Smooth muscle cell (in vitro differentiated cells): ENCODE measurements at regions not wholly inside any gene's neighbourhood (a gene's known extent, or its start where the extent isn't known, plus 50 kb on each side); places are given as distances from the start of the nearest gene placed in this dataset.
"Not testable (repeated sequence)": the region's sequence is repeated elsewhere in the genome, so short reads cannot be mapped to it uniquely, and the experiment has no call there.

Experiments used
- DNase-seq: peaks from one replicate; lab custom pipeline; 2025; ENCODE audit not compliant: unreplicated experiment; lab: John Stamatoyannopoulos, UW
- H2AFZ ChIP-seq: fragments of 200-600 bp; sonication (generic); 2 replicates; pipeline ENCODE4 v1.6.0; 2016; ENCODE audit warnings: antibody characterized with exemption, low read depth, mild to moderate bottlenecking
- H3F3A ChIP-seq: fragments of 200-600 bp; sonication (generic); 2 replicates; pipeline ENCODE4 v1.6.0; 2017; ENCODE audit warnings: antibody characterized with exemption, low read depth
- H3K27ac ChIP-seq: fragments of 200-600 bp; sonication (generic); 2 replicates; pipeline ENCODE4 v1.5.1; 2016; ENCODE audit warnings: low read depth, mild to moderate bottlenecking
- H3K27me3 ChIP-seq: fragments of 200-600 bp; sonication (generic); 2 replicates; pipeline ENCODE4 v1.6.1; 2016; ENCODE audit warnings: low read depth, mild to moderate bottlenecking
- H3K36me3 ChIP-seq: fragments of 200-600 bp; sonication (generic); 2 replicates; pipeline ENCODE4 v1.5.1; 2016; ENCODE audit warnings: low read depth
- H3K4me1 ChIP-seq: fragments of 200-600 bp; sonication (generic); 2 replicates; pipeline ENCODE4 v1.5.1; 2016; ENCODE audit warnings: low read depth
- H3K4me2 ChIP-seq: fragments of 200-600 bp; sonication (generic); 2 replicates; pipeline ENCODE4 v1.6.0; 2016; ENCODE audit warnings: mild to moderate bottlenecking
- H3K4me3 ChIP-seq: fragments of 200-600 bp; sonication (generic); 2 replicates; pipeline ENCODE4 v1.5.1; 2016; ENCODE audit warnings: mild to moderate bottlenecking
- H3K79me2 ChIP-seq: fragments of 200-600 bp; sonication (generic); 2 replicates; pipeline ENCODE4 v1.6.0; 2016; ENCODE audit warnings: low read depth, mild to moderate bottlenecking
- H3K9ac ChIP-seq: fragments of 200-600 bp; sonication (generic); 2 replicates; pipeline ENCODE4 v1.6.0; 2016; ENCODE audit warnings: low read depth
- H3K9me3 ChIP-seq: fragments of 200-600 bp; sonication (generic); replicated peaks from 2 replicates; pipeline ENCODE4 v1.5.1; 2016; ENCODE audit warnings: low read depth
- H4K20me1 ChIP-seq: fragments of 200-600 bp; sonication (generic); 2 replicates; pipeline ENCODE4 v1.6.0; 2016; ENCODE audit warnings: low read depth
- CTCF ChIP-seq: fragments of 200-600 bp; sonication (generic); IDR thresholded peaks from 2 replicates; pipeline ENCODE4 v1.5.1; 2017; ENCODE audit warnings: borderline replicate concordance, mild to moderate bottlenecking, antibody characterized with exemption; ENCODE audit not compliant: insufficient read depth, poor library complexity, severe bottlenecking
- WGBS: methylation state at CpG from one replicate; pipeline ENCODE4 v1.1.7; 2016; ENCODE audit warnings: low lambda C conversion rate; 5-methylcytosine and 5-hydroxymethylcytosine counted together

- Histone ChIP-seq H4K20me1 (no peaks in the 10 kb centered on the region), H3F3A (no peaks in the 10 kb centered on the region), H3K9me3 (no peaks in the 10 kb centered on the region), H3K4me3 (no peak overlapping the region), H3K79me2 (no peaks in the 10 kb centered on the region), H2AFZ (no peak overlapping the region), H3K27me3 (no peaks in the 10 kb centered on the region), H3K27ac (no peak overlapping the region), H3K4me1 (no peaks in the 10 kb centered on the region), H3K4me2 (no peak overlapping the region), H3K9ac (no peak overlapping the region), H3K36me3 (no peaks in the 10 kb centered on the region)
- WGBS = 46% methylated on average over 4 of the region's 4 CpGs
- TF ChIP-seq CTCF = no peak
- no peak for DNase-seq
Measured at GRCh38 chr1:185463011-185463410, 146.0 kb upstream of the IVNS1ABP start.

GRCh38 chr1:185460723-185461122, 143.7 kb upstream of the IVNS1ABP start:
- H3K27me3 ChIP-seq, H3F3A ChIP-seq, H3K9ac ChIP-seq, H3K4me2 ChIP-seq, H3K36me3 ChIP-seq, H3K27ac ChIP-seq, H4K20me1 ChIP-seq, H3K4me1 ChIP-seq, H3K9me3 ChIP-seq, H3K79me2 ChIP-seq, DNase-seq, H3K4me3 ChIP-seq, H2AFZ ChIP-seq: not testable (repeated sequence)
- 97% methylated on average over 4 of the region's 4 CpGs for WGBS

GRCh38 chr1:185459141-185459540, 142.1 kb upstream of the IVNS1ABP start:
- 97% methylated on average over 7 of the region's 7 CpGs for WGBS
- Histone ChIP-seq H4K20me1 (no peaks in the 10 kb centered on the region), H3K4me3 (no peak overlapping the region), H3K9ac (no peak overlapping the region), H2AFZ (no peak overlapping the region), H3F3A (no peaks in the 10 kb centered on the region), H3K4me1 (no peaks in the 10 kb centered on the region), H3K27ac (no peak overlapping the region), H3K9me3 (no peaks in the 10 kb centered on the region), H3K36me3 (no peaks in the 10 kb centered on the region), H3K27me3 (no peaks in the 10 kb centered on the region), H3K4me2 (no peak overlapping the region), H3K79me2 (no peaks in the 10 kb centered on the region)
- DNase-seq = no peak
- TF ChIP-seq CTCF = no peak

- no peaks in the 10 kb centered on the region for H3F3A ChIP-seq
- no peak overlapping the region for H2AFZ ChIP-seq
- no peaks in the 10 kb centered on the region for H3K27me3 ChIP-seq
- no peak overlapping the region for H3K4me3 ChIP-seq
- H3K9me3 ChIP-seq = no peaks in the 10 kb centered on the region
- 99% methylated on average over 2 of the region's 2 CpGs for WGBS
- no peaks in the 10 kb centered on the region for H4K20me1 ChIP-seq
- no peaks in the 10 kb centered on the region for H3K36me3 ChIP-seq
- H3K9ac ChIP-seq = no peak overlapping the region
- no peaks in the 10 kb centered on the region for H3K79me2 ChIP-seq
- no peak overlapping the region for H3K4me2 ChIP-seq
- no peak for TF ChIP-seq CTCF
- no peaks in the 10 kb centered on the region for H3K4me1 ChIP-seq
- no peak overlapping the region for H3K27ac ChIP-seq
- DNase-seq = no peak
Measured at GRCh38 chr1:185458670-185459069, 141.6 kb upstream of the IVNS1ABP start.
